ENCODE measurements at regions not wholly inside any gene's neighbourhood (a gene's known extent, or its start where the extent isn't known, plus 50 kb on each side); places are given as distances from the start of the nearest gene placed in this dataset.

GRCh38 chr6:138716013-138716412, 57.6 kb upstream of the CCDC28A start:
- TF ChIP-seq POLR2A (IDR thresholded peaks at IDR 0.05) (no peak), CTCF (IDR thresholded peaks at IDR 0.05) (no peak)
